ENCODE measurements at regions not wholly inside any gene's neighbourhood (a gene's known extent, or its start where the extent isn't known, plus 50 kb on each side); places are given as distances from the start of the nearest gene placed in this dataset.

DNA sequence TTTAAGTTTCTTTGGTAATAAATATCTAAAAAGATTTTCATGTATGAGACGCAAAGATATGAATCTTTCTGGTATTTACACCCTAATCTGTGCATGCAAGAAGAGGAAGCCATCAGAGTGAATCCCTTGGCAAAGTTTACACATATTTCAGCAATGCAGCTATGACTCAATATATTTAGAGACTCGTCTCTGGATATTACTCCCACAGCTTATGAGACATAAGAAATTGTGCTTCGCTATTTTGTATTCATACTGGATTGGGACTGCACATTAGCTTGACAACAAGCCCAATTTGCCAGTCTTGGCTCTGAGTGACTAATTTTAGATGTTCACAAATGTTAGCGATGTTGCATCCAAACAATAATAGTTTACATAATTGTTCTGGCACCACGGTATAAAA is 532.0 kb downstream of the CDH11 start:
- intact Hi-C loops (cut with DNase I) = no loop called here
- DNase-seq = no peak
- H3K4me3 ChIP-seq = no peak overlapping the region

DNA sequence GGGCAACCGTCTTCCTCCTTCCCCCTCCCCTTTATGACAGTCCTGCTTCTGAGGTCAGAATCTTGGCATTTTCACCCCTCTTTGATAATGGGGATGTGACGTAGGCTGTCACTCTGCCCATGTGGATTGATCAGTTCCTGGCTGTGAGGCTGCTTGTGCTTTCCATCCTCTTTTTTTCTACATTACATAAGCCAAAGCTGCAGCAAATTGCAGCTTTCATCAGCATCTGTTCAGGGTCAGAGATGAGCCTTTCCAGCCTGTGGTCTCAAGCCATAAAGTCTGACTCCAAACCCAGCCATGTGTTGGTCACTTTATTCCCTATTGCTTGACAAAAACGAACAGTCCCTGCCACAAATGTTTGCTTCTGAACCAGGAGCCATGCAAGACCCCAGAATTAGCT is 535.1 kb downstream of the CDH11 start:
- Histone ChIP-seq H3K4me1 (no peaks in the 10 kb centered on the region), H3K27ac (no peak overlapping the region), H3K4me3 (no peak overlapping the region), H3K36me3 (no peaks in the 10 kb centered on the region), H3K27me3 (no peaks in the 10 kb centered on the region), H3K9me3 (no peaks in the 10 kb centered on the region)
- no peak for ATAC-seq
- no peak for TF ChIP-seq POLR2A (IDR thresholded peaks at IDR 0.05)
- TF ChIP-seq, protein P1, sequence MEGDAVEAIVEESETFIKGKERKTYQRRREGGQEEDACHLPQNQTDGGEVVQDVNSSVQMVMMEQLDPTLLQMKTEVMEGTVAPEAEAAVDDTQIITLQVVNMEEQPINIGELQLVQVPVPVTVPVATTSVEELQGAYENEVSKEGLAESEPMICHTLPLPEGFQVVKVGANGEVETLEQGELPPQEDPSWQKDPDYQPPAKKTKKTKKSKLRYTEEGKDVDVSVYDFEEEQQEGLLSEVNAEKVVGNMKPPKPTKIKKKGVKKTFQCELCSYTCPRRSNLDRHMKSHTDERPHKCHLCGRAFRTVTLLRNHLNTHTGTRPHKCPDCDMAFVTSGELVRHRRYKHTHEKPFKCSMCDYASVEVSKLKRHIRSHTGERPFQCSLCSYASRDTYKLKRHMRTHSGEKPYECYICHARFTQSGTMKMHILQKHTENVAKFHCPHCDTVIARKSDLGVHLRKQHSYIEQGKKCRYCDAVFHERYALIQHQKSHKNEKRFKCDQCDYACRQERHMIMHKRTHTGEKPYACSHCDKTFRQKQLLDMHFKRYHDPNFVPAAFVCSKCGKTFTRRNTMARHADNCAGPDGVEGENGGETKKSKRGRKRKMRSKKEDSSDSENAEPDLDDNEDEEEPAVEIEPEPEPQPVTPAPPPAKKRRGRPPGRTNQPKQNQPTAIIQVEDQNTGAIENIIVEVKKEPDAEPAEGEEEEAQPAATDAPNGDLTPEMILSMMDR (IDR thresholded peaks at IDR 0.05) = no peak
- no peak for DNase-seq
- WGBS, 4 donors = 36 to 50% (median 38%) methylated on average over 3 of the region's 3 CpGs
- intact Hi-C loops (cut with DNase I) = no loop called here

More for the DNA sequence above, 532.0 kb downstream of the CDH11 start:
- no peak for TF ChIP-seq POLR2A (IDR thresholded peaks at IDR 0.05)
- TF ChIP-seq, protein P1 (IDR thresholded peaks at IDR 0.05) = no peak
- no peaks in the 10 kb centered on the region for H3K9me3 ChIP-seq
- H3K27ac ChIP-seq = no peak overlapping the region
- ATAC-seq = no peak
- no peaks in the 10 kb centered on the region for H3K36me3 ChIP-seq
- H3K4me1 ChIP-seq = no peaks in the 10 kb centered on the region
- WGBS, 4 donors = 79 to 81% (median 80%) methylated on average over 5 of the region's 5 CpGs
- no peaks in the 10 kb centered on the region for H3K27me3 ChIP-seq

DNA sequence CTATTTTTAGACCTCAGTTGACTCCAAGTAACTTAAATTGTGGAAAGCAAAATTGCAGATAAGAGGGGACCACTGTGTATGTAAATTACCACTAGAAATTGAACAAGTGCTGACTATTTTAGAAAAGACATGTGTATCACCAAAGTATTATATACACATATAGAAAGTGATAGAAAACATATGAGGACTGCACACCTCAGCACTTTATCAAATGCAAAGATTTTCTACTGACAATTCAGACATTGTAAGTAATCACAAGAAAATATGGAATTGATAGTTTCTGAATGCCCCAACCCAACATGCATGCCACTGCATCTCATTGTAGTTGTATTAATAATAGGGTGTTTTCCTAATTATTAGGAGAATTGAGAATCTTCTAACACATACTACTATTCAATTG is 536.5 kb downstream of the CDH11 start:
- TF ChIP-seq, protein P1 (IDR thresholded peaks at IDR 0.05) = no peak
- no peak for TF ChIP-seq POLR2A (IDR thresholded peaks at IDR 0.05)
- no peaks in the 10 kb centered on the region for H3K27me3 ChIP-seq
- intact Hi-C loops (cut with DNase I) = no loop called here
- no peak for DNase-seq
- H3K4me1 ChIP-seq = no peaks in the 10 kb centered on the region
- no peaks in the 10 kb centered on the region for H3K36me3 ChIP-seq
- no peak for ATAC-seq
- H3K9me3 ChIP-seq = no peaks in the 10 kb centered on the region
- no peak overlapping the region for H3K27ac ChIP-seq
- no peak overlapping the region for H3K4me3 ChIP-seq

DNA sequence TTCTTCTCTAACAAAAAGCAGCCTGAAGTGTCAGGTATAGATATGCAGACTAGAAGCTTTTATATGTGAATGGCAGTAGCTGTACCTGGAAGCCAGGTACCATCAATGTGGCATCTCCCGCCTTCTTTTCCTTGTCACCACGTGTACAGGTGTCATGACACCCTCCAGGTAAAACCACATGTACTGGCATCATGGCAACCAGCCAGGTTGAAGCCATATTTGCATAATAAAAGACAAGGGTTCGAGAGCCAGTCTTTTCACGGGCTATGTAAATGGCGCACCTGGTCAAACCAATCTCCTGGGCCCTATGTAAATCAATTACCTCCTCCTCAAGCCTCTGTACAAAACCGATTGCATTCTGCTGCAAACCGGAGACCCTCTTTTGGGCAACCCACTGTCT is 541.3 kb downstream of the CDH11 start:
- WGBS, 4 donors = 80 to 83% (median 83%) methylated on average over 7 of the region's 7 CpGs
- H3K9me3 ChIP-seq = no peaks in the 10 kb centered on the region
- no peak overlapping the region for H3K4me3 ChIP-seq
- no peaks in the 10 kb centered on the region for H3K36me3 ChIP-seq
- H3K27ac ChIP-seq = no peak overlapping the region
- intact Hi-C loops (cut with DNase I) = no loop called here
- no peaks in the 10 kb centered on the region for H3K27me3 ChIP-seq
- DNase-seq = no peak
- TF ChIP-seq, protein P1 (IDR thresholded peaks at IDR 0.05) = no peak
- no peak for TF ChIP-seq POLR2A (IDR thresholded peaks at IDR 0.05)
- ATAC-seq = no peak
- H3K4me1 ChIP-seq = no peaks in the 10 kb centered on the region
